GM18511 (cell line): ENCODE measurements at regions not wholly inside any gene's neighbourhood (a gene's known extent, or its start where the extent isn't known, plus 50 kb on each side); places are given as distances from the start of the nearest gene placed in this dataset.
"Not testable (repeated sequence)": the region's sequence is repeated elsewhere in the genome, so short reads cannot be mapped to it uniquely, and the experiment has no call there.

Experiments used
- ATAC-seq: cut with Tn5 transposase; IDR thresholded peaks from one replicate; pipeline ENCODE4 v1.9.1; 2021; ENCODE audit warnings: mild to moderate bottlenecking, moderate library complexity; ENCODE audit not compliant: unreplicated experiment

DNA sequence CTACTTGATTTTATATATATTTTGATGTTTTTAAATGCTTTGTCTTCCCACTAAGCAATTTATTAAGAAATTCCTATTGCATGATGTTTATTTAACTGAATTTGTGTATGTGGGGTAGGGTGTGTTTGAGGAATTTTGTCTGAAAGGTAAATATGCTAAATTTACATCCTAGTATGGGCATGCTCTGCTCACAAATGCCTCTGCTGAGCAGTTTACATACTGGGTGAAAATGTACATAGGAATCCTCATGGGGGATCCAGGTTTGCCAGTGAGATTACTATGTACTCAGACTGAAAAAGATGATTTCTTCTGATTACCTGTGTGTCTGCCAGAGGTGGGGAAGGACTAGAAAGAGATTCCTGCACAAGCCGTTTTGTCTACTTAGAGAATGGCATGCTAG is 126.6 kb downstream of the DISP1 start:
- no peak for ATAC-seq

DNA sequence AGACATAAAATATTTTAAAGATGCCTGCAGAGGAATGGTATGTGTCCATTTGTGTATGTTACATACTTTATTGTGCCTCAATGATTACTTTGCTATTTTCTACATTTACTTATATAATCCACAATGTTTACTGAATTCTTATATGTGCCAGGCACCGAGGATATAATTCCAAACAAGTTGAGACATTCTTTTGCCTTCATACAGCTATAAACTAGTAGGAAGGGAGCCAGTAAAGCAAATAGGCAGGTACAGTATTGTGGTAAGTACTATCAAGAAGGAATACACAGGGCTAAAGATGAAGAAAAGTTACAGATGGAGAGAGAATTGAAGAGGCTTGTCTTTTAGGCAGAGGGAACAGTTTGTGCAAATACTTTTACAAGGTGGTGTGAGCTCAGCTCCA is 131.6 kb downstream of the DISP1 start:
- no peak for ATAC-seq

DNA sequence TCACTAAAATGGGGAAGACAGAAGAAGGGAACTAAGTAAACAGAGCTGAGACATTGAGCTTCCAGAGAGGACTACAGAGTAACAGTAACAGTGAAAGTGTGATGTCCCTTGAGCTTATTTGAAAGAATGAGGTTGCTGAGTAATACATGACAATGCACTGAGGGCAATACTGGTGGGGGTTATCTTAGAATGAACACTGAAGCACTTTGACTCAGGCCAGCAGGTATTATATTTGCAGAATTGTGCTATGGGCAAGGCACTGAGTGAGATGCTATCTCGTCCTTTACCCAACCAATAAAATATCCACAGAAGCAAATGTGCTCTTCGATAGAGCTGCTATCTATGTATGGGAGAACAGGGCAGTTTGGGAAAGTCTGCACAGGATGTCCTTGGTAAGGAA is 133.2 kb downstream of the DISP1 start:
- ATAC-seq = no peak

DNA sequence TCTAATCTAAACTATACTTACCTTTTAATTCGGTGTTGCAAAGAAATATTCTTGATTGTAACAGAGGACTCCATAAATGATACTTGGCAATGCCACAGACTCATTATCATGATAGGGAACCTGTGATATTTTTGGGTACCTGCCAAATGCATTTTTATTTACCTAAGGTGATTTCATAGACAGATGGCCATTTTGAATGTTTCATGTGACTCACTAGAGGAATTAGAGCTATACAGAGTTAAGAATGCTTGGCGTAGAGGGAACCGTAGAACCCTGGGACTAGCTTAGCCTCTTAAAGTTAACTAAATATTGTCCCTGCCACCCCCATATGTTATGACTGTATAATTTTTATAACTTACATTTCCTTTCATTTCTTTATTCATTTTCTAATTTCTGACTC is 136.1 kb downstream of the DISP1 start:
- ATAC-seq = no peak

DNA sequence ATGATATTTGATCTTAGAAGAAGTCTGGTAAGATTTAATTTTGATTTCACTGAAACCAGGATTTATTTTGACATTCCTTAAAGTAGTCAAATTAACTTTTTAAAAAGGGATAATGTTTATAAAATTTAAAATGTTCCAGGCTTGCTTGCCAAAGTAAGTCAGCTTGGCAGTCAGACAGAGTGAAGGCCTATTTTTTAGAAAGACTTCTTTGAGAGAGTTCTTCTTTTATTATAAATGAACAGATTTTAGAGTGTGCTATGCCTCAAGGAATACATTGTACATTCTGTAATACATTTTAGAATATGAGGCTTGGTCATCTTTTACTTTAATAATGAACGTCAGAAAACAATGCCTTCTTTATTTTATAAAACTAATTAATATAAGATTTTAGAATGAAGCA is 138.7 kb downstream of the DISP1 start:
- ATAC-seq = no peak

DNA sequence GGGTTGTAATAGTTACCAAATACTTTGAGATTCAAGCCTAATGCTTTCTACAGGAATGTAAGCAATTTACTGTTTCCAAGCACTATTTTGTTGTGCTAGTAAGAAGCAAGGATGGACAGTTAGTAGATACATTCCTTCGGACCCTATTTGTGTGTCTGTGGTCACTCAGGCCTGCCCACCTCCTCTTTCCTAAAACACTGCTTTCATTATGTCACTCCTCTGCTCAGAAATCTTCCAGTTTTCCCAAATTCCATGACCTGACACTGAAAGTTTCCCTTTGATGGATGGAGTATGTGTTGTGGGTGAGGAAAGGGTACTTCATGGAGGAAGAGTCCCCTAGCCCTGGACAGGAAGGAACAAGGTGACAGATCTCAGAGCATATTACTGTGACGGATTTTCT is 141.1 kb downstream of the DISP1 start:
- no peak for ATAC-seq

DNA sequence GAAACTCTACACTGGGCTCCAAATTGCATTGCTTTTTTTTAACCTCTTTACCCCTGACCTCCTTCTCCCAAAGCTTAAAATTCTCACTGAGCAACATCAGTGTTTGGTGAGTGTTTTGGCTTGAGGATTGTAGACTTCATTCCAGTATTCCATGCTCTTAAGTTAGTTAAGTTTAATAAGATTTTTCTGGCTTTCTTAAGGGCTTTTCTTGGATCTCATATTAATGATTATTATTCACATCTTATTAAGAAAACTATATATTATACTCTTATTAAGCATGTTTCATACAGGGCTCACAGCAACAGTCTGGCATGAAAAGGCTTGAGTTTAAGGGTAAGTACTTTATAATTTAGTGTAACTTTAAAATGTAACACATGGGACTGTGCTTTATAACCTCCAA is 141.8 kb downstream of the DISP1 start:
- no peak for ATAC-seq

DNA sequence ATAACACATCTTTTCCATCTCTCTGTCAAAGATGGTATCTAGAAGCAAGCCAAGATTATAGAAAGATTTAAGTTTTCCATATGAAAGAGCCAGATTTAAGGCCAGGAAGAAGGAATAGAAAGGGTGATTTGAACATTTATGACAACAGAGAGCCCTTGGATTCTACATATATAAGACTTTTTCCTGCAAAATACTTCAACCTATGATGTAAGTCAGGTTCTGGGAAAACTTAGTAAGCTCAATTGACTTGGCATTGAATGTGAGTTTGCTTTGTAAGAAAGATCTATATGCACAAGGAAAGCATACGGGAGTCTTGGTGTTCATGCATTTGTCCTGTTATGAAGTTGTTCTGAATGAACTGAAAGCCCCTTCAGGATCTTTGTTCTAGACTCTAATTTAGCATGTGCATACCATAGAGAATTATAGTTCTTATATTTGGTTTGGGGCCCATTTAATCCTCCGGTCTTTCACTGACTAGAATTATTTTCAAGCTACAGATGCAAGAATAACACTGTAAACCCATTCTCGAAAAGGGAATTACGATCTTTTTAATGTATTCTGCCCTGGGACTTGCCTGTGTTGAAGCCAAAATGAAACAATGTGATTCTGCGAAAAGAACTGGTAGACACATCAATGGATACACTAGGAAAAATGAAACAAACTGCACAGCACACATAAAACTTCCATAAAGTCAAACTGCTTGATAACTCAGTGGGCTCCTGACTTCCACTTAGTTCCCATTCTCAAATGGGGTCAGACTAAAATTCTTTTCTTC is 152.8 kb downstream of the DISP1 start:
- ATAC-seq = no peak

DNA sequence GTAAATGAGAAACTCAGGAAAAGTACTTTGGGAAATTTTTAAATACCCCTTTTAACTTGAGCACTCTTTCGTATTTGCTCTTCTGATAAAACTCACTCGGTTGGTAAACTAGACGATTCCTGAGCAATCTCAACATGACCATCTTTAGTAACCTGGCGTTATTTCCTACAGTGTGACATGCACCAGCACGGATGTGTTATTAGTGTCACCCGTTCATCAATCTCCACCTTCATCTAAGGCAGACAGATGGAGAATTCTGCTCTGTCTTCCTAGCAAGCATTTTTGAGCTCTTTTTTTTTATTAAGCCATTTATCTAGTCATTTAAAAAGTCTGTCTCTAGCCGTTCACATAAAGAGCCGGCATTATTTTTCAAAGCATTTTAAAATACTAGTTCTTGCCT is 155.2 kb downstream of the DISP1 start:
- ATAC-seq = no peak

DNA sequence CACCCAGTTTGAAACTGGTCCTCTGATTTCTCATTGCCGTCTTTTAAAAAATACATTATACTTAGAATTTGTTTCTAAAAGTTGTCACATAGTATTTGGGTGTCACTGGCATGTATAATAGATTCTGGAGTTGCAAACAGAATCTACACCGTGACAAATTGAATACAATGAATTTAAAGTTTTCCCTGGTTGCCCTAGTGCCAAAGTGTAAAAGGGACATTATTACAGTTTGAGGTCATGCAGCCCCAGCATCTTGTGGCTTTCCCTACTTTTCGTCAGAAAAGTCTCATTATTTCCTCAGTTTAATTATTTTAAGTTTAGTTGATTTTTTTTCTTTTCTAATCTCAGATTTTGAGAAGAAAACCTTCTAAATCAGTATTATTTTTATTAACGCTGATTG is 155.9 kb downstream of the DISP1 start:
- no peak for ATAC-seq

DNA sequence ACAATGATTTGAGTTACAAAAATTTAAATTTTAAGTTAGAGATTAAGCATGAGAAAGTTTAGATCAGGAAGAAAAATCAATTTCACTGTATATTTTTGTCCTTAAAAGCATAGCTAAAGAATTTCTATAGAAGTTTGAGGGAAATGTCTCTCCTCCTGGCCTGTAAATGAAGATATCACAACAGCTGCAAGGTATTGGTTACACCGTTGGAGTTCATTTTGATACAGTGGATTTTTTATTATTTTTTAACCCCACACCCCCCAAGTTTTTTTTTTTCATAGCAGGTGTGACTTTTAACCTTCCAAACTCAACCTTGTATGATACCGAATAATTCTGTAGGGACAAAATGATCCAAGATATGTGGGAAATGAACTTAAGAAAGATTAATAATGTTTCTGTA is 156.3 kb downstream of the DISP1 start:
- ATAC-seq = no peak

DNA sequence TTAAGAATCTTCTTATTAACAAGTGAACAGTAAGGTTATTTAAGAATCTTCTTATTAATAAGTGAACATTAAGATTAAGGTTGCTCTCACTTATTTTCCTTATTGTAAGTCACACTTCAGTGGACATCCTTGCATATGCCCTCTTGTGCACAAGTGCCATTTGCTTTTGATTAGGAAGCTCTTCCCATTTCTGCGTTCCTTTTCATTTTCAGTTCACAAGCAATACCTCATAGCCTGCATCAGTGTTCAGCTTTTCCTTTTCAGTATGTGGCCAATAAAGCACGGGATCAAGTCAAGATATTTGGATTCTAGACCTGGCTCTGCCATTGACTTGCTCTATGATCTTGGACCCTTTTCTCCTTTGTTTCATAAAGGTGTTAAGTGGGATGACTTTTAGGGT is 158.7 kb downstream of the DISP1 start:
- no peak for ATAC-seq

DNA sequence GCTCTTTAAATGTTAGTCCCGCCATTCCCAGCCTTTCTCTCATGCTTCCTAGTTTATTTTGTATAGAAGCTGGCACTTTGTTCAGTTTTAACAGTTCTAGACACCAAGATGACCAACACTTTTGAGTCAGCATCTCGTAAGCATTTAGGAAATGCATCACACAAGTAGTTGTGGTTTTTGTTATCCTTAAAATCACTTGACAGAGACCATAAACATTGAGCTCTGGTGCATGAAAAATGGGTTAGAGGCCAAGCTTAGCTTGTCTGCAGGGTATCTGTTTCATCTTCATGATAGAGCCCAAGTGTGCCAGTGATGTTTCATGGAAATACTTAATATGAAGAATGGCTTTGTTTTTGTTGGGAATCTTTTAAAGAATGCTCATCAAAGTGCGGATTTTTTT is 159.7 kb downstream of the DISP1 start:
- no peak for ATAC-seq

DNA sequence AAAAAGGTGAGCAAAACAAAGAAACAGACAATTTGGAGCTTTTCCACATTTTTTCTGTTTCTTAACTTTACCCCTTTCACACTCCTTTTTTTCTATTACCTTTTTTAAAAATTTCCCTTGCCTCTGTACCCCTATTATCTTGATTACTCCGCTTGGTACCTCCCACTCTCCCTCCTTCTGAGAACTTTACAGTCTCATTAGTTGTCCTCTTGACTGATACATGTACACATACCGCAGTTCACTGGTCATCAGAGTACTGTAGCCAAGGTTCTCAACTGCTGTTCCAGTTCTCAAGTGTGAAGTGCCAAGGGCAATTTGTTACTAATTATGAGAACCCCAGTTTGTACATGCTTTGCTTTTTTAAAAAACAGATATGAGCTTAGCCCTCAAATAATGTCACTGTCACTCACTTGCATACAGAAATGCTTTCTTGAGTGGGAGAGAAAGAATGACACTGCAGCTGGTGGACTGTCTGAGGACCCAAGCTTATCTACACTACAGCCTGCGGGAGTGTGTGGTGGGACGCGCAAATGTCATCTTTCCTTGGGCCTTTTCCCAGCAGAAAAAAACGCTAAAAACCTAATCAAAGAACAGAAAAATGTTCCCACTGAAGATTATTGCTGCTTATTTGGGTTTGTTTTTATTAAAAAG is 160.8 kb downstream of the DISP1 start:
- ATAC-seq = no peak

DNA sequence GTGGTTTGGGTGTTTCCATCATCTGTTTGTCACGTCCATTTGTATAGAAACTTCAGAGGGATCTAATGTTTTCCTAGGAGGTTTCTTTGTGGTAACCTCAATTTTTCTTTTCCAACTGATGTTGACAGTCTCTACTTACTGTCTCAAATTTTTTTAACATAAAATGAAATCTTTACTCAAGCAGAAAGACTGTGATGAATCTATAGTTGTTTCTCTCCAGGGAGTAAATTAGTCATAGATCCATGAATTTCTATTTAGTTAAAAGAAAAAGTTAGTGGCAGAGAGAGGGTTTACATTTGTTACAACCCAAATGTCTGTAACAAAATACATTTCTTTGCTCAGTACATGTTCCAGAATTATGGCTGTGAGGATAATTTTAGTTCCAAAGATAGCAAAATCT is 161.6 kb downstream of the DISP1 start:
- no peak for ATAC-seq

DNA sequence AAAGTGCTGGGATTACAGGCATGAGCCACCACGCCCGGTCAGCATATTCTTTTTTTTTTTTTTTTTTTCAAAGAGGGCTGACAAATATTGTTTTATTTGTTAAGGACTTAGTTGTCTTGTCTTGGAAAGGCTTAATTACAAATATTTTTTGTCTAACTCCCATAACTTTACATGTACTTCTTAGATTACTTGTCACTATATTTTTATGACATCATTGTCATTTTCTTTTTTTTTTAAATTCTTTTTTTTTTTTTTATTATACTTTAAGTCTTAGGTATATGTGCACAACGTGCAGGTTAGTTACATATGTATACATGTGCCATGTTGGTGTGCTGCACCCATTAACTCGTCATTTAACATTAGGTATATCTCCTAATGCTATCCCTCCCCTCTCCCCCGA is 162.5 kb downstream of the DISP1 start:
- not testable (repeated sequence) for ATAC-seq

DNA sequence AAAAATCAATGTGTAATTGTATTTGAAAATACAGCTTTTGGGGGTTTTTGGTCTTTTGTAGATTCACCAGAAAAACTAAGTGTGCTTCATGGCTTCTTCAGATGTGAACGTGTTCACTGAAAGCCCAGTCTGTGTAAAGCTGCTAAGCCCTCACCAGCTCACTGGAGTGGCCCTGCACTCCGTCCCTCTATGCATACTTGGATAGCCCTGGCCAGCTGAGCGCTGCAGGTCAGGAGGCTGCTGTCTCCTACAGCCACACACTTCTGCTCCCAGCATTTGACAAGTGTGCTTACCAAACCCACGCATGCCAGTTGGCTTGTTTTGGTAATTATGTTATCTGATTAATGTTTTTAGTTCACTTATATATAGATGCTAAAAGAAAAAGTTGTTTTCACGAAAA is 163.5 kb downstream of the TLR5 start:
- ATAC-seq = no peak

DNA sequence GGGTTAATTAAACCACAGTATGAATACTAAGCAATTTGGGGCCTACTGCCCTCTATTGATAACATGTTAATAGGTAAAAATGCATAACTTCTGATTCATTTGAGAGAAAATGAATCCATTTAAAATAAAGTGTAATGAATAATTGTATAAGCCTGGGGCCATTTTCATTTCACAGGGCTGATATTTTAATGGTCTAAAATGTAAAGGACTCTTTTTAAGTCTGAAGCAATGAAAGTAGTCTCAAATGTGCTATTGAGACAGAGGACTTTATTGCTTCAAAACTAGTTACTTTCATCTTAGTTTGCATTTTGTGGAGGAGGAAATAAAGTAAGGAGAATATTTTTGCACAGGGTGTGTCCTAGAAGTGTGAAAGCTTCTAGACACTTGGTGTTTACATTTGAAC is 155.4 kb downstream of the TLR5 start:
- ATAC-seq = no peak

DNA sequence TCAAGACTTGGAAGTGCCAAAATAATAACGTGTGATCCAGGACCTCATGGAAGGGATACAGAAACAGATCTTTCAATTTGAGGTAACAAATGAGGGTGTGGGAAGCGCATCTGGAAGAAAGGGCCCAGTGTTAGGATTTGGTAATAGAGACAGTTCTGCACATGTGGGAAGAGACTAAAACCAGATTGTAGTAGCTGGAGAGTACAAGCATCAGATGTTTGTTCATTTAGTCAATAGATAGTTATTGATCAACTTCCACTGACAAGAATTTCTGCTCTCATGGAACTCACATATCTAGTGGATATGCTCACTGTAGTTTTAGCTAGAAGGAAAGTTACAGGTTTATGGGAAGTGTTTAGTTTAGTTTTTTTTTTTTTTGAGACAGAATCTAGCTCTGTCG is 153.6 kb downstream of the TLR5 start:
- no peak for ATAC-seq

DNA sequence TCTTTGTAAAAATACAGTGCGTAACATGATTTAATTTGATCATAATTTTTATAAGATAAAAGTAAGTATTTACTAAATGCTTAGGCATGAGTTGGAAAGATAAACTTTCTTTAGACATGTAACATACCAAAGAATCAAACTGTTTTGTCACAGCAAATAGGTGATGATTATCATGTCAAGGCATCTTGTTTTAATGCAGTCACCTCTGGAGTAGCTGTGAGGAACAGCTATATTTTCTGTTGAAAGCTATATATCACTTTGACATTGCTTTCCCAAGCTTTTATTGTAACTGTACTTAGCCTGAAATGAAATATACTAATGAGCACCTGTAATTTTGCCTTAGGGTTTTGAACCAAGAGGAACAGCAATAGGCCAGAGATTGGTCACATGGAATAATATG is 151.9 kb downstream of the TLR5 start:
- no peak for ATAC-seq

DNA sequence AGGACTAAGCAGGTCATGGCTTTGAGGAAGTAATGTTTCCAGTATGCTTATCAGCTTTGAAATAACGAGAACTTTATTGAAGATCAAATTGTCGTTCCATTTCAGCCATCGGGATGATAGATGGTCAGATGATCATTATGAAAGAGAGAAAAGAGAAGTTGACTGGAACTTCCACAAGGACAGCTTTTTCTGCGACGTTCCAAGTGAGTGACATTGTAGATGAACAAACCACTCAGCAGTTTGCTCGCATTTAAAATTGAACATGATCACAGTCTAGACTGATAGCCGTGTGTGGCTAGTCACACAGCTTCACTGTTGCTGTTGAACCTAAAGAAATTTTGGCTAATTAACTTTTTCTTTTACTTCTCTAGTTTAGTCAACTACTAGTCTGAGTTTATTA is 151.1 kb downstream of the TLR5 start:
- no peak for ATAC-seq

DNA sequence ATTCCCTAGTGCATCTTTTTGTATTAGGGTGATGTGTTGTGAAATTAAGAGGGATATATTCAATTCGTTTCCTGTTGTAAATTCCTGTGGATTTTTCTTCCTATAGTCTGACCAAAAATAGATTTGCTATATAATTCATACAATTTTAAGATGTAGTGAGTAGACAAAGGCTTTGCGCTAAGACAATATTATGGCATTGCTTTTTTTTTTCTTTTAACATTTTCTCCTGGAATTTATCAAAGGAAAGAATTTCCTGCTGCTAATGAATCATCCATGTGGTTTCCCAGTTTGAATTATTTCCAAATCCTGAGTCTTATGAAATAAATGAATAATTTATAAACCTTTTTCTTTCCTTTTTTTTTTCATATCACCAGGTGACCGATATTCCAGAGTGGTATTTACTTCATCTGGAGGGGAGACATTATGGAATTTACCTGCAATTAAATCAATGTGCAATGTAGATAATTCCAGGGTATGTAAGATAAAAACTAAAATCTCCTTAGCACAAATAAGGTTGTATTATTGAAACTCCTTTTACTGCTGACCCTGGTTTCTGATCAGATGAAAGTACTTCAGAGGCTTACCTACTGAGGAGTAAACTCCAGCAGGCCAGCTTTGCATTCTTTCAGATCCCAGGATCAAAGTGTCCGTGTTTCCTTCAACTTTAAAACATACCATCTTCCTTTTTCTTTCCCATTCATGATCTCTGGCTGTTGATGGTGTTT is 148.4 kb downstream of the TLR5 start:
- no peak for ATAC-seq
